Panc1 (cell line): ENCODE measurements at regions not wholly inside any gene's neighbourhood (a gene's known extent, or its start where the extent isn't known, plus 50 kb on each side); places are given as distances from the start of the nearest gene placed in this dataset.

Experiments used
- ATAC-seq: fragments of 200-7000 bp; cut with Tn5 transposase; 2 replicates; pipeline ENCODE4 v1.9.1; 2020; ENCODE audit warnings: mild to moderate bottlenecking, moderate library complexity
- BruUV-seq: library from RNA; stranded (reverse); fragments of 400-500 nt; replicated peaks from 2 replicates; lab custom pipeline; 2021; lab: Mats Ljungman, UMichigan
- CTCF ChIA-PET: fragments of 300-600 bp; sonication (Branson Sonifier 250); formaldehyde crosslinking; loops from one replicate; lab custom pipeline; 2022; ENCODE audit warnings: antibody characterized with exemption; lab: Charles Lee
- POLR2A ChIA-PET: fragments of 300-600 bp; sonication (Branson Sonifier 250); formaldehyde crosslinking; loops from one replicate; lab custom pipeline; 2022; ENCODE audit warnings: antibody characterized with exemption; lab: Charles Lee
- DNase-seq: peaks from one replicate; pipeline ENCODE4 v3.0.0-alpha.2; 2010; ENCODE audit warnings: low read depth, low spot score
- H3K27ac ChIP-seq: 2 replicates; pipeline ENCODE4 v1.5.1; 2011; ENCODE audit warnings: mild to moderate bottlenecking, low read length, inconsistent platforms
- H3K27me3 ChIP-seq: fragments of 200-500 bp; sonication (Bioruptor generic); 2 replicates; pipeline ENCODE4 v1.6.0; 2014; ENCODE audit warnings: low read length, inconsistent platforms; ENCODE audit not compliant: control insufficient read depth, insufficient read depth
- H3K36me3 ChIP-seq: fragments of 200-500 bp; sonication (Bioruptor generic); 2 replicates; pipeline ENCODE4 v1.5.1; 2014; ENCODE audit warnings: inconsistent platforms, mild to moderate bottlenecking, low read length, moderate library complexity; ENCODE audit not compliant: control insufficient read depth, insufficient read depth
- H3K4me1 ChIP-seq: 2 replicates; pipeline ENCODE4 v1.5.1; 2011; ENCODE audit warnings: inconsistent platforms, mild to moderate bottlenecking, low read length, moderate library complexity; ENCODE audit not compliant: control insufficient read depth, insufficient read depth
- H3K4me3 ChIP-seq, 2 experiments: 2 replicates each; pipeline ENCODE4 v1.5.1; 2011 to 2012; ENCODE audit warnings: low read depth in 2 of 2, low read length in 2 of 2, mild to moderate bottlenecking in 2 of 2, inconsistent platforms in 1 of 2, moderate library complexity in 1 of 2
- H3K9me3 ChIP-seq: fragments of 200-500 bp; sonication (Bioruptor generic); 2 replicates; pipeline ENCODE4 v1.5.1; 2014; ENCODE audit warnings: low read depth, mild to moderate bottlenecking, inconsistent platforms, low read length, moderate library complexity; ENCODE audit not compliant: control insufficient read depth, insufficient read depth
- POLR2AphosphoS5 ChIP-seq: IDR thresholded peaks from 2 replicates; pipeline ENCODE4 v1.6.1; 2012; ENCODE audit warnings: mild to moderate bottlenecking, low read depth, low read length, moderate library complexity
- SIN3A ChIP-seq: IDR thresholded peaks from 2 replicates; pipeline ENCODE4 v1.6.1; 2012; ENCODE audit warnings: low read depth, mild to moderate bottlenecking, low read length, moderate library complexity, borderline replicate concordance; ENCODE audit not compliant: insufficient read depth
- TCF7L2 ChIP-seq: IDR thresholded peaks from 2 replicates; pipeline ENCODE4 v1.6.1; 2011; ENCODE audit warnings: mild to moderate bottlenecking, low read depth, low read length, inconsistent platforms
- in situ Hi-C: cut with HindIII; loops from 2 replicates; pipeline ENCODE4 v1.10.0; 2016; ENCODE audit warnings: low sequenced_read_pairs, low pct_unique_long_range_greater_than_20kb
- intact Hi-C: fragments of 100-400 bp; cut with micrococcal nuclease; formaldehyde crosslinking; loops from one replicate; pipeline ENCODE4 v1.10.0; 2022; ENCODE audit not compliant: unreplicated experiment
- TF ChIP-seq, protein P1 (sequence below), 2 experiments: IDR thresholded peaks; 2 replicates each; pipeline ENCODE4 v1.6.1; 2011 to 2012; ENCODE audit warnings: low read depth in 2 of 2, control low read depth in 1 of 2, low read length in 1 of 2, mild to moderate bottlenecking in 1 of 2, moderate library complexity in 1 of 2; ENCODE audit not compliant: insufficient read depth in 1 of 2
- TF ChIP-seq, protein P2 (sequence below): fragments of 450-650 bp; IDR thresholded peaks from 2 replicates; pipeline ENCODE4 v1.5.1; 2017; ENCODE audit warnings: mild to moderate bottlenecking

DNA sequence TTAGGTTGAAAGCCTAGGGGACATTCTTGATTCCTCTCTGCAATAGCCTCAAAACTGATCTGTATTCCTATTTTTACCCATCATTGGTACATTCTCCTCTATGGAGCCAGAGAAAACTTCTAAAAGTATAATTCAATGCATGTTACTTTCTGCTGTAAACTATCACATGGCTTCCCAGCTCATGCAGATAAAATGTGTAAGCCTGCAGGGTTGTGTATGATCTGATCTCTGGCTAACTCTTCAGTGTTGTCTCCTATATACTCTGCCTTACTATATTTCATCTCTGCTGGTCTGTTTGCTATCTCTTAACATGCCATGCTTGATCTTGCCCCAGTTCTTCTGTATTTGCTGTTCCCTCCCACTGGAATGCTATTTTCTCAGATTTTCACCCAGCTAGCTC lies 323.3 kb upstream of the RSPO3 start:
- POLR2A ChIA-PET: interaction anchor here (0.6 kb wide), 1 partner anchor 1535 kb away, joined by 5 read pairs; no protein-coding TSS in a partner anchor

DNA sequence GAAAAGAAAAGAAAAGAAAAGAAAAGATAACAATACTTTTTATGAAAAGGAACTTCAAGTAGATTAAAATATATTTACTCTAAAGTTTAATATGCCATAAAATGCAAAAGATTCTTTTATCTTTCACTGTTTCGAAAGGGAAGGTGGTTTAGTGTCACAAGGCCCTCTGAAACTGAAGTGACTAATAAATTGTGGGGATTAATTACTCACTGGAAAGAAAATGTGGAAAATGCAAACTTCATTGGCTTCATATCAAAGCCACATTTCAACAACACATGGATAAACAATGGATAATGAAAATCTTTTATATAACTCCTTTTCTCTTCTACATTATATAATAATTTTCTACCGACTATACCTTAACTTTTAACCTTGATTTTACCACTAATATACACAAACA lies 320.5 kb upstream of the RSPO3 start:
- no peak overlapping the region for H3K4me3 ChIP-seq
- POLR2A ChIA-PET: no interaction called here
- H3K27me3 ChIP-seq: no peaks in the 10 kb centered on the region
- DNase-seq: no peak
- no peak for TF ChIP-seq TCF7L2
- TF ChIP-seq, protein P1, sequence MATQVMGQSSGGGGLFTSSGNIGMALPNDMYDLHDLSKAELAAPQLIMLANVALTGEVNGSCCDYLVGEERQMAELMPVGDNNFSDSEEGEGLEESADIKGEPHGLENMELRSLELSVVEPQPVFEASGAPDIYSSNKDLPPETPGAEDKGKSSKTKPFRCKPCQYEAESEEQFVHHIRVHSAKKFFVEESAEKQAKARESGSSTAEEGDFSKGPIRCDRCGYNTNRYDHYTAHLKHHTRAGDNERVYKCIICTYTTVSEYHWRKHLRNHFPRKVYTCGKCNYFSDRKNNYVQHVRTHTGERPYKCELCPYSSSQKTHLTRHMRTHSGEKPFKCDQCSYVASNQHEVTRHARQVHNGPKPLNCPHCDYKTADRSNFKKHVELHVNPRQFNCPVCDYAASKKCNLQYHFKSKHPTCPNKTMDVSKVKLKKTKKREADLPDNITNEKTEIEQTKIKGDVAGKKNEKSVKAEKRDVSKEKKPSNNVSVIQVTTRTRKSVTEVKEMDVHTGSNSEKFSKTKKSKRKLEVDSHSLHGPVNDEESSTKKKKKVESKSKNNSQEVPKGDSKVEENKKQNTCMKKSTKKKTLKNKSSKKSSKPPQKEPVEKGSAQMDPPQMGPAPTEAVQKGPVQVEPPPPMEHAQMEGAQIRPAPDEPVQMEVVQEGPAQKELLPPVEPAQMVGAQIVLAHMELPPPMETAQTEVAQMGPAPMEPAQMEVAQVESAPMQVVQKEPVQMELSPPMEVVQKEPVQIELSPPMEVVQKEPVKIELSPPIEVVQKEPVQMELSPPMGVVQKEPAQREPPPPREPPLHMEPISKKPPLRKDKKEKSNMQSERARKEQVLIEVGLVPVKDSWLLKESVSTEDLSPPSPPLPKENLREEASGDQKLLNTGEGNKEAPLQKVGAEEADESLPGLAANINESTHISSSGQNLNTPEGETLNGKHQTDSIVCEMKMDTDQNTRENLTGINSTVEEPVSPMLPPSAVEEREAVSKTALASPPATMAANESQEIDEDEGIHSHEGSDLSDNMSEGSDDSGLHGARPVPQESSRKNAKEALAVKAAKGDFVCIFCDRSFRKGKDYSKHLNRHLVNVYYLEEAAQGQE (IDR thresholded peaks at IDR 0.05; ENCODE audit: insufficient read depth in 1 of 2, low read depth in 2 of 2, low read length in 1 of 2): no peak
- no peak for TF ChIP-seq POLR2AphosphoS5
- TF ChIP-seq, protein P2, sequence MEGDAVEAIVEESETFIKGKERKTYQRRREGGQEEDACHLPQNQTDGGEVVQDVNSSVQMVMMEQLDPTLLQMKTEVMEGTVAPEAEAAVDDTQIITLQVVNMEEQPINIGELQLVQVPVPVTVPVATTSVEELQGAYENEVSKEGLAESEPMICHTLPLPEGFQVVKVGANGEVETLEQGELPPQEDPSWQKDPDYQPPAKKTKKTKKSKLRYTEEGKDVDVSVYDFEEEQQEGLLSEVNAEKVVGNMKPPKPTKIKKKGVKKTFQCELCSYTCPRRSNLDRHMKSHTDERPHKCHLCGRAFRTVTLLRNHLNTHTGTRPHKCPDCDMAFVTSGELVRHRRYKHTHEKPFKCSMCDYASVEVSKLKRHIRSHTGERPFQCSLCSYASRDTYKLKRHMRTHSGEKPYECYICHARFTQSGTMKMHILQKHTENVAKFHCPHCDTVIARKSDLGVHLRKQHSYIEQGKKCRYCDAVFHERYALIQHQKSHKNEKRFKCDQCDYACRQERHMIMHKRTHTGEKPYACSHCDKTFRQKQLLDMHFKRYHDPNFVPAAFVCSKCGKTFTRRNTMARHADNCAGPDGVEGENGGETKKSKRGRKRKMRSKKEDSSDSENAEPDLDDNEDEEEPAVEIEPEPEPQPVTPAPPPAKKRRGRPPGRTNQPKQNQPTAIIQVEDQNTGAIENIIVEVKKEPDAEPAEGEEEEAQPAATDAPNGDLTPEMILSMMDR: no peak
- H3K36me3 ChIP-seq: no peaks in the 10 kb centered on the region
- no TSS peak for BruUV-seq
- H3K9me3 ChIP-seq: no peaks in the 10 kb centered on the region
- no peak for ATAC-seq
- in situ Hi-C loops (no loop called here), intact Hi-C loops (no loop called here)
- no peak overlapping the region for H3K27ac ChIP-seq
- H3K4me1 ChIP-seq: no peaks in the 10 kb centered on the region
- CTCF ChIA-PET: no interaction called here

More for the DNA sequence above, 323.3 kb upstream of the RSPO3 start:
- Histone ChIP-seq H3K27ac (no peak overlapping the region), H3K36me3 (no peaks in the 10 kb centered on the region), H3K9me3 (no peaks in the 10 kb centered on the region), H3K4me1 (no peaks in the 10 kb centered on the region), H3K4me3 (no peak overlapping the region), H3K27me3 (no peaks in the 10 kb centered on the region)
- ATAC-seq (no peak), DNase-seq (no peak)
- intact Hi-C loops: no loop called here
- CTCF ChIA-PET: no interaction called here
- TF ChIP-seq POLR2AphosphoS5 (no peak), SIN3A (no peak)
- TF ChIP-seq, protein P2: no peak
- no TSS peak for BruUV-seq
- in situ Hi-C loops: no loop called here
